Brain microvascular endothelial cell (primary cell): ENCODE measurements at regions not wholly inside any gene's neighbourhood (a gene's known extent, or its start where the extent isn't known, plus 50 kb on each side); places are given as distances from the start of the nearest gene placed in this dataset.
"Not testable (repeated sequence)": the region's sequence is repeated elsewhere in the genome, so short reads cannot be mapped to it uniquely, and the experiment has no call there.

Source experiments
- DNase-seq: peaks from one replicate; pipeline ENCODE4 v3.0.0-alpha.2; 2020
- H3K27ac ChIP-seq: fragments of 250-450 bp; sonication (Bioruptor Pico); 2 replicates; pipeline ENCODE4 v1.5.1; 2020; ENCODE audit warnings: mild to moderate bottlenecking, moderate library complexity
- H3K27me3 ChIP-seq: fragments of 250-450 bp; sonication (Bioruptor Pico); replicated peaks from 2 replicates; pipeline ENCODE4 v1.5.1; 2020; ENCODE audit warnings: mild to moderate bottlenecking
- H3K36me3 ChIP-seq: fragments of 250-450 bp; sonication (Bioruptor Pico); replicated peaks from 2 replicates; pipeline ENCODE4 v1.5.1; 2020; ENCODE audit warnings: mild to moderate bottlenecking
- H3K4me3 ChIP-seq: 2 replicates; pipeline ENCODE4 v1.5.1; 2011; ENCODE audit warnings: low read depth, mild to moderate bottlenecking, control low read depth, low read length, moderate library complexity
- in situ Hi-C: cut with HindIII; loops from 2 replicates; pipeline ENCODE4 v1.10.0; 2017; ENCODE audit warnings: low sequenced_read_pairs, low pct_ligation_motif_present
- TF ChIP-seq, protein P1 (sequence below): IDR thresholded peaks from 2 replicates; pipeline ENCODE4 v1.5.1; 2011; ENCODE audit warnings: low read depth, mild to moderate bottlenecking, moderate library complexity, low read length, control low read depth, inconsistent platforms; ENCODE audit errors: missing control alignments

GRCh38 chr1:119254067-119254720 is 113.7 kb upstream of the WARS2 start:
- TF ChIP-seq, protein P1, sequence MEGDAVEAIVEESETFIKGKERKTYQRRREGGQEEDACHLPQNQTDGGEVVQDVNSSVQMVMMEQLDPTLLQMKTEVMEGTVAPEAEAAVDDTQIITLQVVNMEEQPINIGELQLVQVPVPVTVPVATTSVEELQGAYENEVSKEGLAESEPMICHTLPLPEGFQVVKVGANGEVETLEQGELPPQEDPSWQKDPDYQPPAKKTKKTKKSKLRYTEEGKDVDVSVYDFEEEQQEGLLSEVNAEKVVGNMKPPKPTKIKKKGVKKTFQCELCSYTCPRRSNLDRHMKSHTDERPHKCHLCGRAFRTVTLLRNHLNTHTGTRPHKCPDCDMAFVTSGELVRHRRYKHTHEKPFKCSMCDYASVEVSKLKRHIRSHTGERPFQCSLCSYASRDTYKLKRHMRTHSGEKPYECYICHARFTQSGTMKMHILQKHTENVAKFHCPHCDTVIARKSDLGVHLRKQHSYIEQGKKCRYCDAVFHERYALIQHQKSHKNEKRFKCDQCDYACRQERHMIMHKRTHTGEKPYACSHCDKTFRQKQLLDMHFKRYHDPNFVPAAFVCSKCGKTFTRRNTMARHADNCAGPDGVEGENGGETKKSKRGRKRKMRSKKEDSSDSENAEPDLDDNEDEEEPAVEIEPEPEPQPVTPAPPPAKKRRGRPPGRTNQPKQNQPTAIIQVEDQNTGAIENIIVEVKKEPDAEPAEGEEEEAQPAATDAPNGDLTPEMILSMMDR = no peak
- no peak overlapping the region for H3K27ac ChIP-seq
- no peak for DNase-seq
- no peak overlapping the region for H3K4me3 ChIP-seq
- in situ Hi-C loops = no loop called here
- no peaks in the 10 kb centered on the region for H3K27me3 ChIP-seq
- H3K36me3 ChIP-seq = no peaks in the 10 kb centered on the region

- DNase-seq, H3K27me3 ChIP-seq, H3K4me3 ChIP-seq, H3K36me3 ChIP-seq, in situ Hi-C loops, H3K27ac ChIP-seq: not testable (repeated sequence)
These were observed 112.5 kb upstream of the HAO2 start for GRCh38 chr1:119256089-119256488.

GRCh38 chr1:119260506-119260905 is 108.1 kb upstream of the HAO2 start:
- in situ Hi-C loops = no loop called here
- Histone ChIP-seq H3K36me3 (no peaks in the 10 kb centered on the region), H3K4me3 (no peak overlapping the region), H3K27ac (no peak overlapping the region), H3K27me3 (no peaks in the 10 kb centered on the region)
- DNase-seq = no peak
- TF ChIP-seq, protein P1 = no peak

DNA sequence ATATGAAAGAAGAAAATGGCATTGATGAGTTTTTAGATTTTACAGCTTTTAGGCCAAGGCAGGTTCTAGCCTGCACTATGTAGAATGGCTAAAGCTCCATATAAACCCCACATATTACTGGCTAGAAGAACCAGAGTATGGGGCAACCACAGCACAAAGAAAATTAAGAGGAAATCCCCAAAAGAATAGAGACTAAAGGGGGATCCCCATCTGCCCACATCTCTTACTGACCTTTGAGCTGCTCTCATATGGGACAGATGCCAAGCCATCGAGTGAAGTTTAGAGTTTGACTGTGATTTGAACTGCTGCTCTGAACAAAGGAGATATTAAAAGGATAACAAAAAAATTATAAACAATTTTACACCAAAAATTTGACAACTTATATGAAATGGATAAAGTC is 102.2 kb upstream of the HAO2 start:
- Histone ChIP-seq H3K36me3 (no peaks in the 10 kb centered on the region), H3K4me3 (no peak overlapping the region), H3K27ac (no peak overlapping the region), H3K27me3 (no peaks in the 10 kb centered on the region)
- in situ Hi-C loops = no loop called here
- no peak for DNase-seq
- TF ChIP-seq, protein P1 = no peak

- no peak for DNase-seq
- Histone ChIP-seq H3K36me3 (no peaks in the 10 kb centered on the region), H3K27me3 (no peaks in the 10 kb centered on the region), H3K27ac (no peak overlapping the region), H3K4me3 (no peak overlapping the region)
- TF ChIP-seq, protein P1 = no peak
- in situ Hi-C loops = no loop called here
These were observed 101.7 kb upstream of the HAO2 start for GRCh38 chr1:119266858-119267257.

DNA sequence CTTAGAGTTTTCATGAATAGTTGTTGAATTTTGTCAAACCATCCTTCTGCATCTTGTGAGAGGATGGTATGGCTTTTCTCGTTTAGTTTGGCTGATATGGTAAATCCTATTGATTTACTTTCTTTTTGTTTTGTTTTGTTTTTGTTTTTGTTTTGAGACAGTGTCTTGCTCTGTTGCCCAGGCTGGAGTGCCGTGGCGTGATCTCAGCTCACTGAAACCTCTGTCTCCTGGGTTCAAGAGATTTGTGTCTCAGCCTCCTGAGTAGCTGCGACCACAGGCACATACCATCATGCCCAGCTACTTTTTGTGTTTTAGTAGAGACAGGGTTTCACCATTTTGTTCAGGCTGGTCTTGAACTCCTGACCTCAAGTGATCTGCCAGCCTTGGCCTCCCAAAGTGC is 101.3 kb upstream of the HAO2 start:
- H3K36me3 ChIP-seq, H3K27me3 ChIP-seq, DNase-seq, H3K4me3 ChIP-seq, H3K27ac ChIP-seq, in situ Hi-C loops: not testable (repeated sequence)

DNA sequence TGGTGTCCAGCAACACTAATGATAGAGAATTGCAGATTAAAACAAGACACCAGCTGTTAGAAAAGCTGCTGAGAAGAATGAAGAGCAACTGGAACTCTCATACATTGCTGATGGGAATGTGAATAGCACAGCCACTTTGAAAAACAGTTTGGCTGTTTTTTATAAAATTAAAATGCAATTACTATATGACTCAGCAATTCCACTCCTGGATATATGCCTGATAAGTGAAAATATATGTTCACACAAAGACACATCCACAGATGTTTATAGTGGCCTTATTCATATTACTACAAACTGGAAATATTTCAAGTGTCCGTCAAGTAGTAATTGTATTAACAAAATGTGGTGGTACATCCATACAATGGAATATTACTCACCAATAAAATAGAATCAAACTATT is 99.7 kb upstream of the HAO2 start:
- DNase-seq = no peak
- no peaks in the 10 kb centered on the region for H3K27me3 ChIP-seq
- H3K27ac ChIP-seq = no peak overlapping the region
- H3K36me3 ChIP-seq = no peaks in the 10 kb centered on the region
- TF ChIP-seq, protein P1 = no peak
- no peak overlapping the region for H3K4me3 ChIP-seq
- in situ Hi-C loops = no loop called here
